DMS 273 (cell line): ENCODE measurements at regions not wholly inside any gene's neighbourhood (a gene's known extent, or its start where the extent isn't known, plus 50 kb on each side); places are given as distances from the start of the nearest gene placed in this dataset.

Source experiments
- DNase-seq: peaks from one replicate; lab custom pipeline; 2025; ENCODE audit not compliant: unreplicated experiment; lab: John Stamatoyannopoulos, UW

GRCh38 chr2:150020221-150020620 lies 432.6 kb upstream of the MMADHC start:
- DNase-seq = no peak

- no peak for DNase-seq
Observed at GRCh38 chr2:150019063-150019462, 431.5 kb upstream of the MMADHC start.

DNA sequence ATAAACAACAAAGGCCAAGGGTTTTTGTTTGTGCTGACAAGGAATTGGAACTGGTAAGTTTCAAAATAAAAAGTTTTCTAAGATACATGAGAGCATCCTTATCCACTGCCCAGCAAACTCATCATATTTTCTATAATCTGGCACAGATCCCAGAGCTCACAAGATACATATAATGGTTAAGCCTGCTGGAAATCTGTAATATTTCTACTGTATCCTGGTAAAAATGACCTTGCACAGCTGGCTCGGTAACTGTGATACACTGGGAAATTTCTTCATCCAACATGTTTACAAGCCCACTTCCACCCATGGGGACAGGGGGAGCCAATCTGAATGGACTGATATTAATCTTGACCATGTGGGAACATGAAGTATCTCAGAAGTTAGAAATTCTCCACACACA lies 425.4 kb upstream of the MMADHC start:
- peak; percentile 41 for DNase-seq

DNA sequence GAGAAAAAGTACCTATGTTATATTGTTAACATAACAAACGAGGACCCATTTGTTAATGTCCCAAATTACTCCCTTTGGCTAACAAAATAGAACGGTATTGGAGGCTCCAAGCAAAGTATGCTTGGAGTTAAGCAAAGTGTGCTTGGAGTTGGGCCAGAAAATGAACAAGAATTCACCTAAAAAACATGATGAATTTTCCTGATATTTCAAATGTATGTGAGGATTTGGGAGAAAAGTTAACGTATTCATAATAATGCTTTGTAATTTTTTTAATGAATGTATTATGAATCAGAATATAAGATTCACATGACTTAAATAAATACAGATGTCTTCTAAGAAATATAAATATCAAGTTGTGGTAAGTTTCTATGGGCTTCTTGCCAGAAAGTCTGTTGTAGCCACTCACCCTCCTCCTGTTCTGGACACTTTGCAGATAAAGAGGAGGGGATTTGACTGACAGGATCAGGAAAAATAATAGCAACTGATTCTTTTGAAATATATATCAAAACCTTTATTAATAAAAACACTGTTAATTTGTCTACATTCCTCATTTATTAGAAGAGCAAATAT lies 423.7 kb upstream of the MMADHC start:
- peak; percentile 52 for DNase-seq

DNA sequence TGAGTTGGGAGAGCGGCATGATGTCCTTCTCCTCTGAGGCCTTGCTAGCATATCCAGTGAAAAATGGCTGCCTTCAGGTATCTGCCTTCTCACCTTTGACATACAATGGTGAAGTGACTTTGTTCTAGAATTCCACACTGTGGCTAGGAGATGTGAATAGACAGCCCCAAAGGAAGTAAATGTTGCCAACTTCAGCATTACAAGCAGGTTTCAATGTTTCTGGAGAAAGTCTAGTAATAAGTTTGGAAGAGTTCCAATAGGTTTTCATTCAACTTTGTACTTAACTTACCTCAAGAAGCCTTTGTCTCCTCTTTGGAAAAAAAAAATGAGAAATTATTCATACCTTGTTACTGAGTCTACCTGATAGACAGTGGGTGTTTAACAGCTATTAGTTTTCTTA lies 421.3 kb upstream of the MMADHC start:
- DNase-seq = no peak

GRCh38 chr2:150007815-150008430 lies 420.3 kb upstream of the MMADHC start:
- DNase-seq = no peak

- no peak for DNase-seq
Observed at GRCh38 chr2:150006591-150006990, 419.0 kb upstream of the MMADHC start.

DNA sequence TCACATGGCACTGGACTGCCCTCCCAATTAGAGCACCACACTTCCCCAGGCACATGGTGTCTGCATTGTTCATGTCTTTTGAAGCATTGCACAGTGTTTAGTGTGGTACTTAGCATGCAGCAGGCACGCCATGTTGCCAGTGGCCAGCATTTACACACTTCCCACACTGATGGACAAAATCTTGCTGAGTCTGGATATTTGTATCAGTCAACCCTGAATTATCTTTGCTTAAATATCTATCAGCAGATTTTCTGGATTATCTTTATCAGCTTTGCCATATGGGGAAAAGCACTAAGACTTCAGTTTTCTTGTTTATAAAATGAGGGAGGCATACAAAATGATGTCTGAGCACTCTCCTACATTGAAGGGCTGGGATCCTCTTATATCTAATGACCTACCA lies 416.0 kb upstream of the MMADHC start:
- no peak for DNase-seq

GRCh38 chr2:150001788-150002187 lies 414.2 kb upstream of the MMADHC start:
- DNase-seq = no peak

- DNase-seq = no peak
Observed at GRCh38 chr2:149996901-149997300, 409.3 kb upstream of the MMADHC start.

- DNase-seq = peak; percentile 68
Observed at GRCh38 chr2:149994057-149994728, 406.6 kb upstream of the MMADHC start.

DNA sequence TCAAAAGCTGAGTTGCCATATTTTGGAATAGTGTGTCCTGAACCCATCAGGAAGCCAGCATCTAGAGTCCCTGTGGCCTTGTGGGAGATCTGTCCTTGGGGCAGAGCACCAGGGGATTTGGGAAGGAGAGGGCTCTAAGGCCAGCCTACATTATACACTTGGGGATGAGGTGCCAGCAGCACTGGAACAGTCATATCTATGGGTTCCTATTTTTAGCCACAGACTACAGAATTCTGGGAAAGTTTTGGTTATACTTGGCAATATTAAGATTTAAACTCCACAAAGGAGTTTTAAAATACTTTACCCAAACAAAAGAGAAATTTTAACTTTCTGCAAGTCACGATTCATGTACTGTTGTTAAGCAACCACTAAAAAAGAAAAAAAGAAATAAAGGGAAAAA lies 405.7 kb upstream of the MMADHC start:
- DNase-seq = no peak

GRCh38 chr2:149991576-149991975 lies 404.0 kb upstream of the MMADHC start:
- DNase-seq = no peak

DNA sequence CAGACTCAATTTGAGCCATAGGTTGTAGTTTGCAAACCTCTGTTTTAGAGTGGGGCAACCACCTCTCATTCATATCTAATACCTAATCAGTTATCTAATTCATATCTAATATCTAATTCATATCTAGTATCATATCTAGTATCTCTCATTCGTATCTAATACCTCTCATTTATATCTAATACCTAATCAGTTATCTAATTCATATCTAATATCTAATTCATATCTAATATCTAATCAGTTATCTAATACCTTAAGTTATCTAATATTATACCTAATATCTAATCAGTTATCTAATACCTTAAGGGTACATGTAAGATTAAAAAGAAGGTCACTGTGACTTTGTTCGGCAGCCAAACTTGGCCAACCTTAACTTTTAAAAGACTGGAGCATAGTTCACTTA lies 403.4 kb upstream of the MMADHC start:
- DNase-seq = no peak

- DNase-seq = no peak
Observed at GRCh38 chr2:149989447-149990063, 402.0 kb upstream of the MMADHC start.

DNA sequence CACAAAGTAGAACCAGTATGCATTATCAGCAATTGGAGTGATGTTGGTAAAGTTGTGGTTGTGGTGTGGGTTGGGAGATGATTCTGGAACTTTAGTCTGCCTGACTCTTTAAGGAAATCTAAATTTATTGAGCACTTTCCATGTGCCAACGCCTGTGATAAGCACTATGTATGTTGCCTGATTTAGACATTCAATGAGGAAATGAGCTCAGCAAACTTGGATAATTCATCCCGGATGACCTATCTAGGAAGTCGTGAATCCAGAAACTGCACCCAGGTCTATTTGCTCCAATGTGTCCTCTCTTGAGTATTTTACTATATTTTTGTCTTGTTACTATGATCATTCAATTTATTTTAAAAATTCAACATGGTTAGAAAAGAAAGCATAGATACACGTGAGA lies 400.8 kb upstream of the MMADHC start:
- DNase-seq = no peak

- no peak for DNase-seq
Observed at GRCh38 chr2:149986861-149987260, 399.3 kb upstream of the MMADHC start.

- no peak for DNase-seq
Observed at GRCh38 chr2:149984311-149984710, 396.7 kb upstream of the MMADHC start.

GRCh38 chr2:149972066-149972465 lies 384.5 kb upstream of the MMADHC start:
- DNase-seq = peak; percentile 98

DNA sequence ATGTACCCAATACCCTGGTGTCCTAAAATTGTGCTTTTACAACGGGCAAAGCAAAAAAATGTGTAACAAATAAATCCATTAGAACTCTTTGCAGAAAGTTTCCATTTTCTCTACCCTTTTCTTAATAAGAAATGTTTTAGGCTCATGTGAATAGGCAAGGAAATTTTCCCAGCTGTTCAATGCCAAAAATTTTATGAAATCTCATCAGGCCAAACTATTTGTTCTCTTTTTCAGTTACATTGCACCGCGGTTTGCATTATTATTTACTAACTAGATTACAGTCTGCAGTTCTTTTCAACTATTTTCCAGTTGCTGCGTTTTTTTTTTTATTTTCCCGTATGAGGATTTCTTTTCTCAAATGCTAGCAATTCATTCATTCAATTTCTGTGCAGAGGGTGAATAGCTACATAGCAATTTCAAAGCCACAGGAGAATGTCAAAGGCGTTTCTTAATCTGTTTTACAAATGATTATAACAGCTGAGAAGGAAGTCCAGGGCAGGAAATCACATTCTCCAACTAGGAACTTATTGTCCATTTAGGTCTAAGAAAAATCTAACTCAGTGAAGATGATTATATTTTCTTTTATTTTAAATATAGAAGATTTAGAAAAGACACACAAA lies 367.5 kb upstream of the MMADHC start:
- no peak for DNase-seq

GRCh38 chr2:149953627-149954026 lies 366.1 kb upstream of the MMADHC start:
- no peak for DNase-seq

DNA sequence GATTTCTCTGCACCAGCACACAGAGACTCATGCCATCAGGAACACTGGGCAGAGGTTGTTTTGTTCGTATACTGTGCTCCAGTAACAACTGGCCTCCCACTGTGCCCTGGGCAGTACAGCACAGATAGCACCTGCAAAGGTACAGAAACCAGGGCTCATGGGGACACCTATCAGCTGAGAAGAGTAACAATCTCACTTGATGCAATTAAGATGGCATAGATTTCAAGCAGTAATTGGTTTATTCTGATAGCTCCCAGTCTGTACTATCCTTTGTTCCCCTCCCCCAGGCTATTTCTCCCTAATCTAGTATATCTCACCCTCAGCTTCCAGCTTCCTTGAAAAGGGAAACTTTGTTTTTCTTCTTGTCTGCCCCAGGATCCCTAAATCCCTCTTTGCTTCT lies 343.9 kb upstream of the MMADHC start:
- DNase-seq = no peak
